ENCODE measurements at regions not wholly inside any gene's neighbourhood (a gene's known extent, or its start where the extent isn't known, plus 50 kb on each side); places are given as distances from the start of the nearest gene placed in this dataset.

DNA sequence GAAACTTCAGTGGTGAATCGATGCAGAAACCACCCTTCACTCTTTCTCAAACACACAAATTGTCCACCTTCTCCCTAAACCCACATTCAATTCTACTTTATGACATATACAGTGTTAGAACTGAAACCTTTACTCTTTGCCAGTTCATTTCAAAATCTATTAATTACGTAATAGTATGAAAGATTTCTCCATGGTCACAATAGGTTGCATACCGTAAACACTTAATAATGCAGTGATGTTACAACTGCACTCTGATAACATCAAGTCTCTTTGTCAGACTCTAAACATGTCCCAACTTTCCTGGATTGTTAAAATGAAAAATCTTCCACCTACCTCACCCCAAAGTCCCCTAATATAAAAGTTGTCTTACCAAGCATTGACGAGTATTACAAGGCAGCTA, 111.8 kb upstream of the PROK2 start:
- Mint-ChIP-seq H3K4me1 (no peaks in the 10 kb centered on the region), H3K4me3 (no peak overlapping the region), H3K9me3 (no peaks in the 10 kb centered on the region), H3K27ac (no peak overlapping the region), H3K36me3 (no peaks in the 10 kb centered on the region), H3K27me3 (peaks cover 3 to 20% of the 10 kb centered on the region in 2 donors)
- CTCF ChIA-PET = interaction anchor here (1.2 to 1.3 kb wide), 2 partner anchors 14 to 21 kb away, joined by 3 read pairs; no protein-coding TSS in a partner anchor
- no peak overlapping the region for H3K4me3 ChIP-seq (ENCODE audit: low read length)
- H3K36me3 ChIP-seq (ENCODE audit: insufficient read depth, low read length) = no peaks in the 10 kb centered on the region
- H3K27me3 ChIP-seq (ENCODE audit: insufficient read depth, low read length, poor library complexity, severe bottlenecking) = peaks cover 5% of the 10 kb centered on the region
- no peak overlapping the region for H3K27ac ChIP-seq (ENCODE audit: low read depth, low read length)
- H3K9me3 ChIP-seq (ENCODE audit: low read length) = no peaks in the 10 kb centered on the region
- H3K4me1 ChIP-seq (ENCODE audit: insufficient read depth, low read length) = no peaks in the 10 kb centered on the region
- POLR2A ChIA-PET = no interaction called here
- no peak for DNase-seq

DNA sequence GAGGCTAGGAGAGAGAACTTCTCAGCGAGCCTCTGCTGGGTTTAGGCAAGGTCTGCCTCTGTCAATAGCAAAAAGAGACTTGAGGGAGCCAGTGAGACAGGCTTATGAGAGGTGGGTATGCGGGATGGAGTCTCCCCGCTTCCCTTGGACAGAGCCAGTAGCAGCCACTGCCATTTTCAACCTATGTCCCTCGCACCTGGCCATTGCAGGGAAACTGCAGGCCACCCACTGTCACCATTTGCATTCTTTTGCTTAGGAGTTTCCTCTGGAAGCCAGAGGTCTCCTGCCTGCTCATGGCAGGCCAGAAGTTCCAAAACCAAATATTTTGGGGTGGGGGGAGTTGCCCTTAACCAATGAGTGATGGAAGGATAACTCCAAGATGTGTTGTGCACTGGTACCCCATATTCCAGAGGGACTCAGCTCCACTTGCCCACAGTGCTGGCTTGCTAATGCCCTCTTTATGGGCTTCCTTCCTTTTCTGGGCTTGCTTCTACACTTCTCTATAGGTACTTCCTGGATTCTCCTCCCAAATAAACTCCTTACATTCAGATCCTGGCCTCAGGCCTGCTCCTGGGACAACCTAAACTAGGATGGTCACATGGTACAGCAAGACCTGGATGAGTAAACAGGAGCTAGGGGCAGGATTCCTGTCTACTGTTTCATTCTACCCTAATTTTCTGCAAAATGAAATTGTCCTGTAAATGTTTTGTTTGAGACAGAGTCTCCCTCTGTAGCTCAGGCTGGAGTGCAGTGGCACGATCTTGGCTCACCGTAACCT, 108.9 kb upstream of the PROK2 start:
- no peaks in the 10 kb centered on the region for H3K4me1 Mint-ChIP-seq
- H3K27me3 ChIP-seq (ENCODE audit: insufficient read depth, low read length, poor library complexity, severe bottlenecking) = peaks cover 5% of the 10 kb centered on the region
- ChIA-PET CTCF (interaction anchor here (1.2 kb wide), 1 partner anchor 18 kb away, joined by 3 read pairs; no protein-coding TSS in a partner anchor), POLR2A (no interaction called here)
- no peaks in the 10 kb centered on the region for H3K36me3 Mint-ChIP-seq
- H3K27ac ChIP-seq (ENCODE audit: low read depth, low read length) = no peak overlapping the region
- no peak overlapping the region for H3K4me3 ChIP-seq (ENCODE audit: low read length)
- H3K4me1 ChIP-seq (ENCODE audit: insufficient read depth, low read length) = no peaks in the 10 kb centered on the region
- no peak overlapping the region for H3K4me3 Mint-ChIP-seq
- no peaks in the 10 kb centered on the region for H3K9me3 Mint-ChIP-seq
- H3K27ac Mint-ChIP-seq = no peak overlapping the region
- H3K9me3 ChIP-seq (ENCODE audit: low read length) = no peaks in the 10 kb centered on the region
- peaks cover 0 to 9% of the 10 kb centered on the region in 2 donors for H3K27me3 Mint-ChIP-seq
- no peaks in the 10 kb centered on the region for H3K36me3 ChIP-seq (ENCODE audit: insufficient read depth, low read length)
- no peak for DNase-seq

DNA sequence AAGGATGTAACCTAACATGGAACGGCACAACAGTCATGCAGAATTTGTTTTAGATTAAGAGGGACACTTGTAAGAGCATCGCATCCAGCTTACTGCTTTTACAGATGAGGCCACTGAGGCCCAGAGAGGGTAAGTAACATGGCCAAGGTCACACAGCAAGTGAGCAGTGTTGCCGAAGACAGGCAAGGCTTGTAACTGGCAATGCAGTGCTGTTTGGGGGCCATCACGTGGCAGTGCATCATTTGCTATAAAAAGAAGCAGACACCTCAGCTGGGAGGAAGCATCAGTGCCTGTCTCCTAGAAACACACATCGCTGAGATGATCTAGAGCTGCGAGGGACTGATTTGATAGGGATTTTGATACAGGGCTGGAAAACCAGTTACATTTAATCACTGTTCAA, 108.2 kb upstream of the PROK2 start:
- H3K9me3 ChIP-seq (ENCODE audit: low read length) = no peaks in the 10 kb centered on the region
- POLR2A ChIA-PET = no interaction called here
- DNase-seq = no peak
- H3K36me3 ChIP-seq (ENCODE audit: insufficient read depth, low read length) = no peaks in the 10 kb centered on the region
- CTCF ChIA-PET = interaction anchor here (1.2 kb wide), 1 partner anchor 18 kb away, joined by 3 read pairs; no protein-coding TSS in a partner anchor
- no peaks in the 10 kb centered on the region for H3K9me3 Mint-ChIP-seq
- no peak overlapping the region for H3K27ac Mint-ChIP-seq
- H3K4me3 ChIP-seq (ENCODE audit: low read length) = no peak overlapping the region
- no peaks in the 10 kb centered on the region for H3K4me1 ChIP-seq (ENCODE audit: insufficient read depth, low read length)
- no peaks in the 10 kb centered on the region for H3K4me1 Mint-ChIP-seq
- H3K27me3 ChIP-seq (ENCODE audit: insufficient read depth, low read length, poor library complexity, severe bottlenecking) = peaks cover 1% of the 10 kb centered on the region
- H3K27ac ChIP-seq (ENCODE audit: low read depth, low read length) = no peak overlapping the region
- H3K36me3 Mint-ChIP-seq = no peaks in the 10 kb centered on the region
- peaks cover 0 to 6% of the 10 kb centered on the region in 2 donors for H3K27me3 Mint-ChIP-seq
- no peak overlapping the region for H3K4me3 Mint-ChIP-seq

DNA sequence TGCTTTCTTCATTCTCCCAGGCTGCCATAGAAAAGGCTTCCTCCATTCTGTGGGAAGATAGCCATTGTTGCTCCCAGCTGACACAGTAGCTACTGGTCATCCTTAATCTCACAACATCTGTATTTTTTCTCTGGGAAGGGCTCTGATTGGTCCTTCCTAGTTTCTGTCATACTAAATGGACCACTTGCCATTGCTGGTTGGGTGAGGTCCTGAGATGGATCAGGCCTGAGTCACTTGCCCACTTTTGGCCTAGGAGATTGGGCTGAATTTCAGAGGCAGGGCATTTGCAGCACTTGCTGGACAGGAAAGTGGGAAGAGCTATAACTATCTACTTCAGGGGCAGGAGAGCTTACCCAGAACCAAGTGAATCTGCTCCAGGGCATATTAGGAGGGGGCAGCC, 106.5 kb upstream of the PROK2 start:
- Mint-ChIP-seq H3K4me3 (no peak overlapping the region), H3K4me1 (no peaks in the 10 kb centered on the region), H3K27me3 (peaks cover 0 to 11% of the 10 kb centered on the region in 2 donors), H3K27ac (no peak overlapping the region), H3K36me3 (no peaks in the 10 kb centered on the region), H3K9me3 (no peaks in the 10 kb centered on the region)
- Histone ChIP-seq H3K27ac (ENCODE audit: low read depth, low read length) (no peak overlapping the region), H3K4me1 (ENCODE audit: insufficient read depth, low read length) (no peaks in the 10 kb centered on the region), H3K27me3 (ENCODE audit: insufficient read depth, low read length, poor library complexity, severe bottlenecking) (no peaks in the 10 kb centered on the region), H3K9me3 (ENCODE audit: low read length) (no peaks in the 10 kb centered on the region), H3K4me3 (ENCODE audit: low read length) (no peak overlapping the region), H3K36me3 (ENCODE audit: insufficient read depth, low read length) (no peaks in the 10 kb centered on the region)
- DNase-seq = no peak
- CTCF ChIA-PET = interaction anchor here (5.3 kb wide), 1 partner anchor 16 kb away, joined by 28 read pairs; no protein-coding TSS in a partner anchor
- POLR2A ChIA-PET = no interaction called here

DNA sequence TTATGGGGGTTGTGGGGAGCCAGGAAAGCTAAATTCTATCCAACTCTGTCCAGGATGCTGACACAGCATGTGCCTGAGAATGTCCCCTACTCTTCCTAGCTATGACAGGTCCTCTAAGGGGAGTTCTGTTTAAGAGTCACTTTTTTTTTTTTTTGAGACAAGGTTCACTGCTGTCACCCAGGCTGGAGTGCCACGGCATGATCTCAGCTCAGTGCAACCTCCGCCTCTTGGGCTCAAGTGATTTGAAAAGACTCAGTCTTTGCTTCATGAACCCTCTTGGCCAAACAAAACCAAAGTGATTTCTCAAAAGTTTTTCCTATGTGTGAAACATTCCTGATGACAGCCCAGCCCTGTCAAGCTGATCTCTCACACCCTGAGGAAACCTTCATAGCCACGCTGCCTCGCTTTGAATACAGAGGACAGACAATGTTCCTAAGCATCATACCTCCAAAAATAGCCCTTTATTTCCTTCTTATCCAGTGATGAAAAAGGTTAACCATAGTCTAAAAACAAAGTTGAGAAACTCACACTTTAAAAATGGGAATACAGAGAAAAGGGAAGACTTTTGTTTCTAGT, 105.5 kb upstream of the PROK2 start:
- H3K36me3 Mint-ChIP-seq = no peaks in the 10 kb centered on the region
- H3K27ac ChIP-seq (ENCODE audit: low read depth, low read length) = no peak overlapping the region
- H3K36me3 ChIP-seq (ENCODE audit: insufficient read depth, low read length) = no peaks in the 10 kb centered on the region
- peaks cover 3 to 14% of the 10 kb centered on the region in 2 donors for H3K27me3 Mint-ChIP-seq
- ChIA-PET POLR2A (no interaction called here), CTCF (interaction anchor here (5.3 kb wide), 1 partner anchor 15 kb away, joined by 28 read pairs; no protein-coding TSS in a partner anchor)
- no peak overlapping the region for H3K4me3 Mint-ChIP-seq
- no peak overlapping the region for H3K4me3 ChIP-seq (ENCODE audit: low read length)
- DNase-seq = no peak
- no peaks in the 10 kb centered on the region for H3K4me1 ChIP-seq (ENCODE audit: insufficient read depth, low read length)
- no peak overlapping the region for H3K27ac Mint-ChIP-seq
- no peaks in the 10 kb centered on the region for H3K4me1 Mint-ChIP-seq
- H3K9me3 Mint-ChIP-seq = no peaks in the 10 kb centered on the region
- H3K9me3 ChIP-seq (ENCODE audit: low read length) = no peaks in the 10 kb centered on the region
- no peaks in the 10 kb centered on the region for H3K27me3 ChIP-seq (ENCODE audit: insufficient read depth, low read length, poor library complexity, severe bottlenecking)

DNA sequence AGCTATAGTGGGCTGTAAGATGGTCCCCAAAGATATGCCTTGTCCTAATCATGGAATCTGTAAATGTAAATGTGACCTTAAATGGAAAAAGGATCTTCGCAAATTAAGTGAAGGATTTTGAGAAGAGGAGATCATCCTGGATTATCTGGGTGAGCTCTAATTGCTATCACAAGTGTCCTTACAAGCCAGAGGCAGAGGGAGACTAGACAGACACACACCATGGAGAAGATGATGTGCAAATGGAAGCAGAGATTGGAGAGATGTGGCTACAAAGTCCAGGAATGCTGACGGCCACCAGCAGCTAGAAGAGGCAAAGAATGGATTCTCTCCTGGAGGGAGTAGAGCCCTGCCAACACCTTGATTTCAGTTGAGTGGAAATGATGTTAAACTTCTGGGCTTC, 102.3 kb upstream of the PROK2 start:
- Histone ChIP-seq H3K36me3 (ENCODE audit: insufficient read depth, low read length) (no peaks in the 10 kb centered on the region), H3K27me3 (ENCODE audit: insufficient read depth, low read length, poor library complexity, severe bottlenecking) (no peaks in the 10 kb centered on the region), H3K9me3 (ENCODE audit: low read length) (no peaks in the 10 kb centered on the region), H3K4me3 (ENCODE audit: low read length) (no peak overlapping the region), H3K27ac (ENCODE audit: low read depth, low read length) (no peak overlapping the region), H3K4me1 (ENCODE audit: insufficient read depth, low read length) (no peaks in the 10 kb centered on the region)
- Mint-ChIP-seq H3K9me3 (no peaks in the 10 kb centered on the region), H3K4me1 (no peaks in the 10 kb centered on the region), H3K36me3 (no peaks in the 10 kb centered on the region), H3K4me3 (no peak overlapping the region), H3K27me3 (peaks cover 5 to 28% of the 10 kb centered on the region in 2 donors), H3K27ac (no peak overlapping the region)
- POLR2A ChIA-PET = no interaction called here
- CTCF ChIA-PET = interaction anchor here (5.3 kb wide), 1 partner anchor 12 kb away, joined by 28 read pairs; no protein-coding TSS in a partner anchor
- no peak for DNase-seq

DNA sequence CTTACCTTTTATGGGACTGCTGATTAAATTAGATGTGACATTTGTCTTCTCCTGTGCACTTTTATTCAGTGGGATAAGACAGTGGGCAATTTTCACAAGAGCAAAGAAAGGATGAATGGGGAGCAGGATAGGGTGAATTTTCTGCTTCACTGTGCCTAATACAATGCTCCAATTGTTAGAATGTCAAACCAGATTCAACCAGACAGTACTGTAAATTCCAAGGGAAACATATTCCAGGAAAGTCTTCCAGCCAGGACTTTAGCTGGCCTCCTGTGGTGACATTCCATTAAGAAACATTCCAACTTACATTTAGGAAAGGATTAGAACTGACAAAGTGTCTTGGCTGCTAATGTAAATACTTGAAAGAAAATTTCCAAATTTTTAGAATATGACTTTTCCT, 100.1 kb upstream of the PROK2 start:
- no peak for DNase-seq
- Histone ChIP-seq H3K4me1 (ENCODE audit: insufficient read depth, low read length) (no peaks in the 10 kb centered on the region), H3K27ac (ENCODE audit: low read depth, low read length) (no peak overlapping the region), H3K27me3 (ENCODE audit: insufficient read depth, low read length, poor library complexity, severe bottlenecking) (no peaks in the 10 kb centered on the region), H3K36me3 (ENCODE audit: insufficient read depth, low read length) (no peaks in the 10 kb centered on the region), H3K9me3 (ENCODE audit: low read length) (no peaks in the 10 kb centered on the region), H3K4me3 (ENCODE audit: low read length) (no peak overlapping the region)
- POLR2A ChIA-PET = no interaction called here
- CTCF ChIA-PET = interaction anchor here (0.7 kb wide), 1 partner anchor 10 kb away, joined by 4 read pairs; no protein-coding TSS in a partner anchor
- H3K27me3 Mint-ChIP-seq = peaks cover 5 to 46% of the 10 kb centered on the region in 2 donors
- no peak overlapping the region for H3K4me3 Mint-ChIP-seq
- H3K9me3 Mint-ChIP-seq = no peaks in the 10 kb centered on the region
- no peaks in the 10 kb centered on the region for H3K36me3 Mint-ChIP-seq
- H3K27ac Mint-ChIP-seq = no peak overlapping the region
- H3K4me1 Mint-ChIP-seq = no peaks in the 10 kb centered on the region

DNA sequence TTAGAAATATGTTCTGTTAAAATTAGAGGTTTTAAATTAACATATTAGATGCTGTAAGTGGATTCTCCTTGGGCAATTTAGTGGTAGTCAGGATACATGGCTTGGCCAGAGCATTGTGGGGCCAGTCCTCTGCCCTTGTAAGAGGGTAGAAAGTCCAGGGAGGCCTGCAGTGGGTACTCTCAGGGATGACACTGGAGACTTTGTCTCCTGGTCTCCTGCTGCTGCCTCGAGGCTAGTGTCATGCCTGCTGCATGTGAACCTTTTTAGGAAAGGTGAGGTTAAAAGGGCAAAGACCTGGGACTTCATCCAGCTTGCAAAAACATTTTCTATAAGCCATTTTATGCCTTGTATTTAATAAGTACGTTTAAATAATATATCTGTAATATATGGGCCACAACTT, 96.8 kb upstream of the PROK2 start:
- Histone ChIP-seq H3K36me3 (ENCODE audit: insufficient read depth, low read length) (no peaks in the 10 kb centered on the region), H3K4me3 (ENCODE audit: low read length) (no peak overlapping the region), H3K27me3 (ENCODE audit: insufficient read depth, low read length, poor library complexity, severe bottlenecking) (no peaks in the 10 kb centered on the region), H3K9me3 (ENCODE audit: low read length) (no peaks in the 10 kb centered on the region), H3K4me1 (ENCODE audit: insufficient read depth, low read length) (no peaks in the 10 kb centered on the region), H3K27ac (ENCODE audit: low read depth, low read length) (no peak overlapping the region)
- H3K9me3 Mint-ChIP-seq = no peaks in the 10 kb centered on the region
- POLR2A ChIA-PET = no interaction called here
- H3K27me3 Mint-ChIP-seq = peaks cover 8 to 54% of the 10 kb centered on the region in 2 donors
- H3K27ac Mint-ChIP-seq = no peak overlapping the region
- no peaks in the 10 kb centered on the region for H3K4me1 Mint-ChIP-seq
- no peaks in the 10 kb centered on the region for H3K36me3 Mint-ChIP-seq
- CTCF ChIA-PET = no interaction called here
- H3K4me3 Mint-ChIP-seq = no peak overlapping the region
- no peak for DNase-seq
